HEK293T (cell line): ENCODE measurements at regions not wholly inside any gene's neighbourhood (a gene's known extent, or its start where the extent isn't known, plus 50 kb on each side); places are given as distances from the start of the nearest gene placed in this dataset.

Experiments
- LEF1 ChIP-seq: fragments of 450-650 bp; IDR thresholded peaks from 2 replicates; pipeline ENCODE4 v1.6.1; 2017; ENCODE audit warnings: mild to moderate bottlenecking, borderline replicate concordance
- NFRKB ChIP-seq: fragments of 450-650 bp; IDR thresholded peaks from 2 replicates; pipeline ENCODE4 v1.6.1; 2016; ENCODE audit warnings: mild to moderate bottlenecking, moderate library complexity

DNA sequence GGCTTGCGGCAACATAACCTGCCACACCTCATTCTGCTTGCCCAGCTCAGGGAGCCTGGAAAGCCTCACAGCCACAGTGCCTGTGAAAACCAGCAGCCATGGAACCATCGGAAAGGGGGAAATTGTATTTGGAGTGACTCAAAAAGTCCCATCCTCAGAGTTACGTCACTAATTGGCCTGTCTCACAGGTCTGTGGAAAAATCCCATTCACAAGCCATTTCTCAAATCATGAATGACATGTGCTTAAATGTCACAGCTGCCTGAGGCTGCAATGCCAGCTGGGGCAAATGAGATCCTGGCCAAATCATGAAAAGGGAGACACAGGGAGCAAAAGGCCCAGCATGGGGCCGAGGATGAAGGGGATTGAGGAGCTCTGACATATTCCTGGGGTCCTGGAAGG is 486.9 kb upstream of the RAB6C start:
- TF ChIP-seq LEF1 (no peak), NFRKB (no peak)
